AG09309 (cell line): ENCODE measurements at regions not wholly inside any gene's neighbourhood (a gene's known extent, or its start where the extent isn't known, plus 50 kb on each side); places are given as distances from the start of the nearest gene placed in this dataset.
A peak's percentile ranks its signal among the peaks of the same experiment; 100 is the strongest.

Source experiments
- DNase-seq: peaks from one replicate; pipeline ENCODE4 v3.0.0-alpha.2; 2010; ENCODE audit warnings: low read depth
- H3K4me3 ChIP-seq: 2 replicates; pipeline ENCODE4 v1.5.1; 2011; ENCODE audit warnings: mild to moderate bottlenecking, low read depth, low read length, moderate library complexity; ENCODE audit not compliant: control insufficient read depth
- TF ChIP-seq, protein P1 (sequence below): IDR thresholded peaks from 2 replicates; pipeline ENCODE4 v1.5.1; 2011; ENCODE audit warnings: mild to moderate bottlenecking, low read depth, low read length, inconsistent platforms; ENCODE audit not compliant: insufficient read depth, control insufficient read depth; ENCODE audit errors: missing control alignments

DNA sequence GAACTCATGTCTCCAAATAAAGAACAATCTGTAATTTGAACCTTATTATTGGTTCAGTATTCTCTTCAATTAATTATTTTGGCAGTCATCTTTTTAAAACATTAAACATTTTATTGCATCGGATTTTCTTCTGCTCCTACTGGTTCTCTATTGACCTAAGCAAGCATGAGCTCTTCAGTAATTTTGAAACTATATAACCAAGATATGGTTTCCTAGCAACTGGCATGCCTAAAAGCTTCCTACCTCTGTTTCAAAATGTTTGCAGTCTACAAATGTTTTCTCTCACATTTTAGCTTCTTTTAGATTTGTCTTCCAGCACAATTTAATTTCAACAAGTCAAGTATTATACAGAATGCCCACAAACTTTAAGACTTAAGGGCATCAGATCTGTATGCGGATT, 371.3 kb downstream of the GPM6A start:
- TF ChIP-seq, protein P1, sequence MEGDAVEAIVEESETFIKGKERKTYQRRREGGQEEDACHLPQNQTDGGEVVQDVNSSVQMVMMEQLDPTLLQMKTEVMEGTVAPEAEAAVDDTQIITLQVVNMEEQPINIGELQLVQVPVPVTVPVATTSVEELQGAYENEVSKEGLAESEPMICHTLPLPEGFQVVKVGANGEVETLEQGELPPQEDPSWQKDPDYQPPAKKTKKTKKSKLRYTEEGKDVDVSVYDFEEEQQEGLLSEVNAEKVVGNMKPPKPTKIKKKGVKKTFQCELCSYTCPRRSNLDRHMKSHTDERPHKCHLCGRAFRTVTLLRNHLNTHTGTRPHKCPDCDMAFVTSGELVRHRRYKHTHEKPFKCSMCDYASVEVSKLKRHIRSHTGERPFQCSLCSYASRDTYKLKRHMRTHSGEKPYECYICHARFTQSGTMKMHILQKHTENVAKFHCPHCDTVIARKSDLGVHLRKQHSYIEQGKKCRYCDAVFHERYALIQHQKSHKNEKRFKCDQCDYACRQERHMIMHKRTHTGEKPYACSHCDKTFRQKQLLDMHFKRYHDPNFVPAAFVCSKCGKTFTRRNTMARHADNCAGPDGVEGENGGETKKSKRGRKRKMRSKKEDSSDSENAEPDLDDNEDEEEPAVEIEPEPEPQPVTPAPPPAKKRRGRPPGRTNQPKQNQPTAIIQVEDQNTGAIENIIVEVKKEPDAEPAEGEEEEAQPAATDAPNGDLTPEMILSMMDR = no peak
- no peak for DNase-seq
- no peak overlapping the region for H3K4me3 ChIP-seq

DNA sequence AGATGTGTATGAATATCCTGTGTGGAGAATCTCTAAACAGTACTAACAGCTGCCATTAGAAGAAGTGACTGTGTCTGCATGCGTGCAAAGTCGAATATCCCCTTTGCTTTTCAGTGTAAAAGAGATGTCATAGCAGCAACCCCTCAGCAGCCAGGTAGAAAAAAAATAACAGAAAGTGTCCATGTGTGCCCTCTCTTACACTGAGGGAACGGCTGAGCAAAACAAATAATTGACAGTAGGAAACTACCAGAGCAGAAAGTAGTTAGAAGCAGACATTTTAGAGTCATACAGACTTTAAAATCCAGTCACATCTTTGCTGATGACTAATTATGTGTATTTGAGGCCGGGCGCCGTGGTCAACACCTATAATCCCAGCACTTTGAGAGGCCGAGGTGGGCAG, 370.8 kb downstream of the GPM6A start:
- TF ChIP-seq, protein P1 = no peak
- no peak for DNase-seq
- no peak overlapping the region for H3K4me3 ChIP-seq

DNA sequence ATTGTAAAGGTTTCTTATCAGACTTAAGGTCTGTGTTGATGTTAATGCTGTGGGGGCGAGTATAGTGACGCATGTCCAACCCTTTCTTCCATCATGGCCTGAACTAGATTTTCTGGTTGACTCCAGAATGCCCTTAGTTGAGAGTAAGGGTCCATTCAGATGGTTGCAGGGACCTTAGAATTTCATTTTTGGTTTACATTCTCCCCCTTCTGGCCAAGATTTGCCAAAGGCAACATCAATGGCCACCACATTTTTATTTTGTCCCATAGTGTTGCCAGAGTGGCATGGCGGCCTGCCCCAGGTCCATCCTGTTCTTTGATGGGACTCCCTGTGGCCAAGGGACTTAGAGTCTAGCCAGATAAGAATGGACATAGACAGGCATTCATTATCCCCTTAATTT, 368.5 kb downstream of the GPM6A start:
- H3K4me3 ChIP-seq = no peak overlapping the region
- DNase-seq = no peak
- TF ChIP-seq, protein P1 = peak; percentile 17

DNA sequence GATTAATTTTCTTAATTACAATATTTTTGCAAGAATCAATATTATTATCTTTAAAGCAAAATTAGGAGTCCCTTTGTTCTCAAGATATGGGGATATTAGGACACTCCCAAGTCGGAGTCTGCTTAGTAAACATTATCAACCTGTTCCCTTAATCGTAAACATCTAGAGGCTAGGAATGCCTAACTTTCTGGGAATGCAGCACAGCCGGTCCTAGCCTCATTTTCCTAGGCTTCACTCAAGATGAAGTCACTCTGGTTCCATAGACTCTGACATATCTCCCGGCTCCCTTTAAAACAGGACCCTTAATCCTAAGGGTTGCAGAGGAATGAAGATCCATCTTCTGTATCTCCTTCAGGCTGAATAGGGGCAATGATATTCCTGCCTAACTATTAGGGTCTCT, 367.6 kb downstream of the GPM6A start:
- TF ChIP-seq, protein P1 = no peak
- H3K4me3 ChIP-seq = no peak overlapping the region
- no peak for DNase-seq

DNA sequence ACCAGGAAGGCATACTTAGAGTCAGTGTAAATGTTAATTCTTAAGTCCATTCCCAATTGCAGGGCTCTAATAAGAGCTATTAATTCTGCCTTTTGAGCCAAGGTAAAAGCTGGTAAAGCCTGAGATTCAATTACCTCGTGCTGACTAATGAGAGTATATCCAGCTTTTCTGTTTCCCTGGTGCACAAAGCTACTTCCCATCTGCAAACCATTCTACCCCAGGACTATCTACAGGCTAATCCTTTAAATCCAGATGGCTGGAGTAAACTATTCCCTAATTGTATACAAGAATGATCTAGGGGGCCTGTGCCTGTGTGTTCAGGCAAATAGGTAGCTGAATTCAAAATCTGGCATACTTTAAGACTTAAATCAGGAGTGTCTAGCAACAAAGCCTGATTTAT, 365.0 kb downstream of the GPM6A start:
- no peak for DNase-seq

DNA sequence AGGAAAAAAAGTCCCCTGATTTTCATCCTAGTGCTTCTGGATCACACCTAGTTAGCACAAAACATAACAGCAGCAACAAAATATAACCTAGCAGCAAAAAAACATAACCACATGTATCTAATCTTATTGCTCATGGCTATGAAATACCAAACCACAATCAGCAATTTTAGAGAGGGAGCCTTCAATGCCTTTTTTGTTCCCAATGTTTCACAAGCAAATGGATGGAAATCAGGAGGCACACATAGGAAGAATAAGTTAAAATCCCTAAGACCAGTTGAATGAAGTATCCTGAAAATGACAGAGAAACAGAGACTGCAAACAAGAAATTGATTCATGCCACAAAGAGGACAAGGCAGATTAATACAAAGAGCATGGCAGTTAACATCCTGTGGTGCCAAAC, 361.6 kb downstream of the GPM6A start:
- no peak for DNase-seq
- TF ChIP-seq, protein P1 = no peak
- H3K4me3 ChIP-seq = no peak overlapping the region

More for the DNA sequence above, 365.0 kb downstream of the GPM6A start:
- no peak overlapping the region for H3K4me3 ChIP-seq
- TF ChIP-seq, protein P1 = no peak
